NCI-H2029 (cell line): ENCODE measurements at regions not wholly inside any gene's neighbourhood (a gene's known extent, or its start where the extent isn't known, plus 50 kb on each side); places are given as distances from the start of the nearest gene placed in this dataset.
"Not testable (repeated sequence)": the region's sequence is repeated elsewhere in the genome, so short reads cannot be mapped to it uniquely, and the experiment has no call there.

Experiments
- DNase-seq: peaks from one replicate; lab custom pipeline; 2025; lab: John Stamatoyannopoulos, UW

- DNase-seq, result no peak
Observed at GRCh38 chr4:85018983-85019382, 52.5 kb upstream of the WDFY3 start.

- no peak for DNase-seq
Observed at GRCh38 chr4:85019411-85019810, 52.9 kb upstream of the WDFY3 start.

GRCh38 chr4:85024671-85025070 lies 58.2 kb upstream of the WDFY3 start:
- no peak for DNase-seq

GRCh38 chr4:85028910-85029309 lies 62.4 kb upstream of the WDFY3 start:
- no peak for DNase-seq

GRCh38 chr4:85029453-85029852 lies 63.0 kb upstream of the WDFY3 start:
- DNase-seq, result no peak

- no peak for DNase-seq
Observed at GRCh38 chr4:85030156-85030555, 63.7 kb upstream of the WDFY3 start.

- not testable (repeated sequence) for DNase-seq
Observed at GRCh38 chr4:85033838-85034237, 67.3 kb upstream of the WDFY3 start.

GRCh38 chr4:85039526-85039925 lies 73.0 kb upstream of the WDFY3 start:
- no peak for DNase-seq

- not testable (repeated sequence) for DNase-seq
Observed at GRCh38 chr4:85043812-85044496, 77.5 kb upstream of the WDFY3 start.

- no peak for DNase-seq
Observed at GRCh38 chr4:85050736-85051135, 84.2 kb upstream of the WDFY3 start.

GRCh38 chr4:85051526-85051925 lies 85.0 kb upstream of the WDFY3 start:
- no peak for DNase-seq

GRCh38 chr4:85054925-85055324 lies 88.4 kb upstream of the WDFY3 start:
- not testable (repeated sequence) for DNase-seq

GRCh38 chr4:85058551-85058950 lies 92.1 kb upstream of the WDFY3 start:
- no peak for DNase-seq

- DNase-seq, result no peak
Observed at GRCh38 chr4:85061974-85062373, 95.5 kb upstream of the WDFY3 start.

- no peak for DNase-seq
Observed at GRCh38 chr4:85062466-85062865, 96.0 kb upstream of the WDFY3 start.

- no peak for DNase-seq
Observed at GRCh38 chr4:85067342-85067741, 100.9 kb upstream of the WDFY3 start.

- no peak for DNase-seq
Observed at GRCh38 chr4:85078016-85078415, 111.5 kb upstream of the WDFY3 start.

GRCh38 chr4:85081196-85081595 lies 114.7 kb upstream of the WDFY3 start:
- DNase-seq, result no peak

- peak; percentile 57 for DNase-seq
Observed at GRCh38 chr4:85084371-85085094, 118.0 kb upstream of the WDFY3 start.

- no peak for DNase-seq
Observed at GRCh38 chr4:85086721-85087120, 120.2 kb upstream of the WDFY3 start.

- peak; percentile 70 for DNase-seq
Observed at GRCh38 chr4:85092536-85092935, 126.0 kb upstream of the WDFY3 start.

- DNase-seq, result peak; percentile 14
Observed at GRCh38 chr4:85092943-85093342, 126.5 kb upstream of the WDFY3 start.

GRCh38 chr4:85094735-85095134 lies 128.2 kb upstream of the WDFY3 start:
- DNase-seq, result no peak

GRCh38 chr4:85102606-85103005 lies 136.1 kb upstream of the WDFY3 start:
- no peak for DNase-seq
